Fibroblast of lung (primary cell): ENCODE measurements at regions not wholly inside any gene's neighbourhood (a gene's known extent, or its start where the extent isn't known, plus 50 kb on each side); places are given as distances from the start of the nearest gene placed in this dataset.

Experiments used
- CTCF ChIP-seq, 2 donors: IDR thresholded peaks in 1 of 2; conservative IDR thresholded peaks in 1 of 2; 1 replicate in 1 of 2; 2 replicates in 1 of 2; pipeline ENCODE4 v1.5.1; 2011 to 2012; ENCODE audit warnings: low read length in 2 of 2, control low read depth in 1 of 2, inconsistent platforms in 1 of 2, low read depth in 1 of 2, mild to moderate bottlenecking in 1 of 2
- EZH2 ChIP-seq: IDR thresholded peaks from 2 replicates; pipeline ENCODE4 v1.5.1; 2012; ENCODE audit warnings: low read length, control low read depth, mild to moderate bottlenecking; ENCODE audit errors: missing control alignments

GRCh38 chr3:181568693-181569092, 143.0 kb upstream of the SOX2 start:
- TF ChIP-seq EZH2 (no peak), CTCF (conservative IDR thresholded peaks at IDR 0.05 in 1 of 2, IDR thresholded peaks at IDR 0.05 in 1 of 2; ENCODE audit: low read depth in 1 of 2, low read length in 2 of 2) (no peak)
